ENCODE measurements at regions not wholly inside any gene's neighbourhood (a gene's known extent, or its start where the extent isn't known, plus 50 kb on each side); places are given as distances from the start of the nearest gene placed in this dataset.

GRCh38 chr18:25962919-25963318, 127.5 kb downstream of the SS18 start:
- intact Hi-C loops (cut with micrococcal nuclease) = no loop called here

DNA sequence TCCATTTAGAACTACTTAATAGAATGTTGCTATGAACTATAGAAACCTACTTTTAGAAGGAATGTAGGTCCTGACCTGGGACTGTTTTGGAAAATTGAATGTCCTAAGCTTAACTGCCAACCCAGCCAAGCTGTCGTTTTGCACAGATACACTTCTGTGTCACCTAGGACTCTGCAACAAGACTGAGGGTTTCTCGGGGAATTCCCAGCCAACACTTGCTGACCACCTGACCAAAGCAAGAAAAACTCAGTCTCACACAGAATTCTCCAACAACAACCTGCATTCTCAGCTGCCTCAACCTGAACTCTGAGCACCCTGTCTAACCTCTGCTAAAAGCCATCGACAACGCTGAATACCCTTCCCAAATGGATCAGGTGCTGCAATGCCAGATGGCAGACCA, 128.2 kb downstream of the SS18 start:
- intact Hi-C loops (cut with micrococcal nuclease) = no loop called here

GRCh38 chr18:25957017-25957416, 133.4 kb downstream of the SS18 start:
- intact Hi-C loops (cut with micrococcal nuclease) = no loop called here

DNA sequence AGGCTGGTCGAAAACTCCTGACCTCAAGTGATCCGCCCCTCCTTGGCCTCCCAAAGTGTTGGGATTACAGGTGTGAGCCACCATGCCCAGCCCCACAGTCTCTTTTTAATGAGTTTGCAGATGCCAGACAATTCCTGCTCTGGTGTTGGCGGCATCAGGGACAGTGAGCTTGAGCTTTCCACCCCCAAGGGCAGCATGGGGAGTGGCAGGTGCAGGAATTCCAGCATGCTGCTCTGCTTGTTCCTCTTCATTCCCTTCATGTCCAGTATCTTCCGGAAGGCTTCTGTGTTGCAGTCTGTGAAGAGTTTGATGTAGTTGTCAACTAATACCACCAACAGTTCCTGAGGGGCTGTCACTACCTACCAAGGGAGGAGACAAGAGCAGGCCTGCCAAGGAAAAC, 137.3 kb downstream of the SS18 start:
- intact Hi-C loops (cut with micrococcal nuclease) = no loop called here

DNA sequence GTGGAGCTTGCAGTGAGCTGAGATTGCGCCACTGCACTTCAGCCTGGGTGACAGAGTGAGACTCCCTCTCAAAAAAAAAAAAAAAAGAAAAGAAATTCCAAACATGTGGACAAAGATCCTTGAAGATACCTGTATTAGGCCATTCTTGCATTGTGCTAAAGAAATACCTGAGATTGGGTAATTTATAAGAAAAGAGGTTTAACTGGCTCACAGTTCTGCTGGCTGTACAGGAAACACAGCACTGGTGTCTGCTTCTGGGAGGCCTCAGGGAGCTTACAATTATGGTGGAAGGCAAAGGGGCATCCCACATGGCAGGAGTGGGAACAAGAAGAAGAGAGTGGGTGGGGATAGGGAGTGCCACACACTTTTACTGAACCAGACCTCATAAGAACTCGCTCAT, 140.1 kb downstream of the SS18 start:
- intact Hi-C loops (cut with micrococcal nuclease) = no loop called here

GRCh38 chr18:25946540-25946939, 143.9 kb downstream of the SS18 start:
- intact Hi-C loops (cut with micrococcal nuclease) = no loop called here

- intact Hi-C loops (cut with micrococcal nuclease) = no loop called here
Observed at GRCh38 chr18:25935356-25935755, 155.1 kb downstream of the SS18 start.

DNA sequence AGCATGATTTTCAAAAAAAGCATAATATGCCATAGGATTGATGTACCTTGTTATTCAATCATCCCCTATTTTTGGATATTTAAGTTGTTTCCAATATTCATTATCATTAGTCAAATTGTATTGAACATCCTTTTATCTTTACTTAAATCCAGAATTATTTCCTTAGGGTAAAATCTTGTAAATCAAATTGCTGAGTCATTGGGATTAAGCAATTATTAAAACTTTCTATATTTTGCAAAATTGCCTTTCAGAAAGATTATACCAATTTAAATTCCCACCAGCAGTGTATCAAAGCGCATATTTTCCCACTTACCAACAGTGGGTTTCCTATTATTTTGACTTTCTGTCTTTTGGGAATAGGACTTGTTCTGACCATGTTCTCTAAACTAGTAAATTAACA, 159.3 kb downstream of the SS18 start:
- intact Hi-C loops (cut with micrococcal nuclease) = no loop called here

DNA sequence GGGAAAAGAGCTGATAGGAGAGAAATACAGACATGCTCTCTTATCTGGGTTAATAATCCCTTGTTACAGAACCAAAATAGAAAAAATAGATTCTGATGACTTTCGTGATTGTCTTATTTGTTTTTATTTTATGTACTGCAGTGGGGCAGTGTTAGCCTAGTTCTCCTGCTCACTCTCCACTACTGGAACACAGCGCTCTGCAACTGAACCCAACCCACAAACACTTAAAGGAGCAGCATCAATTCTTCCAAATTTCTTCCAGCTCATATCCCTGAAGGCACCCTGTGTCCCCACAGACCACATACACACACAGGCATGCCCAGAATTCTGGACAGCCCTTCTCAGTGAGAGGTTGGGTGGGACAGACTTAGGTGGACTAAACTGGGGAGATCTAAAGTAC, 160.6 kb downstream of the SS18 start:
- intact Hi-C loops (cut with micrococcal nuclease) = no loop called here

DNA sequence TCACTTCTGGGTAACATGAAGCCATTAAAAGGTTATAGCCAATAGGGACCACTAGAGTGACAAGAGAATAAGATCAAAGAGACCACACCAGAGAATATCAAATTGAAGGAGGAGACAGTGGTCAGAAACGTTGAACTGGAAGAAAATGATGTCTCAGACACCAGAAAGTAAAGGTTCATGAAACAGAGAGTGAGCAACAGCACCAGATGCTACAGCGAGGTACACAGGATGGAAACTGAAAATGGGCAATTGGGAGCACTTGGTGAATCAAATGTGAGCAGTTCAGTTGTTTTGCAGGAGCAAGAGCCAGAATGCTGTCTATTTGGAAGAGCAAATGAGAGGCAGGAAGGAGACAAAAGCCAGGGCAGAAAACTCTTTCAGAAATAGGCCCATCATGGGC, 162.6 kb downstream of the SS18 start:
- intact Hi-C loops (cut with micrococcal nuclease) = no loop called here

DNA sequence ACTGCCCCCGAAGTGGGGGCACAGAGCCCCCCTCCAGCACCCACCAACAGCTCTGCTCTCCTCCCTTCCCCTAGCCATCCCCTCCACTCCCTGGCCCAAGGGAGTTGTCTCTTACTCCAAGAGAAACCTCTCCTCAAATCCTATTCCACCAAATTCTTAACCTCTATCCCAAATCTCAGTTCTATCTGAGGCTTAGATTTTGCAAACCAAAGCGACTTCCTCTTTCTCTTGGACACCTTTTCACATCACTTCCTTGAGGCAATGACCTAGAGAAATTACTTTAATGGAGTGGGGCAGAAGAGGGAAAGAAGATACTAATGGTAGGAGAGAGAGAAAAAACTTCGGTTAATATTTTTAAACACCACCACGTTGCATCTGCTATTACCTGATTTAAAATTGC, 167.2 kb downstream of the SS18 start:
- intact Hi-C loops (cut with micrococcal nuclease) = no loop called here

GRCh38 chr18:25921677-25922421, 168.6 kb downstream of the SS18 start:
- intact Hi-C loops (cut with micrococcal nuclease) = loop anchor here (1.0 kb wide), 6 partner anchors 96 to 727 kb away; no protein-coding TSS in a partner anchor

GRCh38 chr18:25915907-25916306, 174.5 kb downstream of the SS18 start:
- intact Hi-C loops (cut with micrococcal nuclease) = no loop called here

GRCh38 chr18:25898965-25899364, 191.4 kb downstream of the SS18 start:
- intact Hi-C loops (cut with micrococcal nuclease) = loop anchor here (5.0 kb wide), 2 partner anchors 337 to 1297 kb away; no protein-coding TSS in a partner anchor

GRCh38 chr18:25896956-25897355, 193.5 kb downstream of the SS18 start:
- intact Hi-C loops (cut with micrococcal nuclease) = loop anchor here (5.0 kb wide), 2 partner anchors 335 to 1295 kb away; no protein-coding TSS in a partner anchor

DNA sequence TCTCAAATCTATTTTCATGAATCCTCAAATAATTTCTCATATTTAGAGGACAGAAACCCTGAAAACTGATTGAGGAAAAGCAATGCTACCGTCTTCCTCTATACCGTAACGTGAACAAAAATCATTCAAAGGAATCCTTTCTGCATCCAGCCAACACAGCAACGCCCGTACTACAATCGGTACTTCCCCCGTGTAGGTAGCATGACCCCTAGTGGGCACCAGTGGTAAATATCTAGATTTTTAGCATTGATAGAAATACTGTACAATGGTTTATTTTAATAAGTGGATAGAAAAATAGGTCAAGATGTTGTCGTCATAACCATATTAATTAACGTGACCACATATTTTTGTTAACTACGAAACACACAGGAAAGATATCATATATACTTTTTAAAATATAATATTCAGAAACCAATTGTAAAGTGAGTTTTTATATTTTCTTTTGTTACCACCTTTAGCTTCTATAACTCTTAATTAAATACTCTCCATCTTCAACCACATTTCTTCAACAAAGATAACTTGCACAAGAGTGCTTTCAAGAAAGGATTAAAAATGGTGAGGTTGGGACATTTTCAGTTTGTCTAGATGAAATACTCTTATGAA, 194.1 kb downstream of the SS18 start:
- intact Hi-C loops (cut with micrococcal nuclease) = loop anchor here (5.0 kb wide), 2 partner anchors 334 to 1294 kb away; no protein-coding TSS in a partner anchor

GRCh38 chr18:25895518-25895917, 194.9 kb downstream of the SS18 start:
- intact Hi-C loops (cut with micrococcal nuclease) = loop anchor here (5.0 kb wide), 2 partner anchors 333 to 1293 kb away; no protein-coding TSS in a partner anchor

DNA sequence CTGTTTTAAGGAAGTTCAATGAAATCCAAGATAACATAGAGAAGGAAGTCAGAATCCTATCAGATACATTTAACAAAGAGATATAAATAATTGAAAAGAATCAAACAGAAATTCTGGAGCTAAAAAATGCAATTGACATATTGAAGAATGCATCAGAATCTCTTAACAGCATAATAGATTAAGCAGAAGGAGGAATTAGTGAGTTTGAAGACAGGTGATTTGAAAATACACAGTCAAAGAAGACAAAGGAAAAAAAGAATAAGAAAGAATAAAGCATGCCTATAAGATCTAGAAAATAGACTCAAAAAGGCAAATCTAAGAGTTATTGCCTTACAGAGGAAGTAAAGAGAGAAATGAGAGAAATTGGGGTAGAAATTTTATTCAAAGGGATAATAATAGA, 204.1 kb downstream of the SS18 start:
- intact Hi-C loops (cut with micrococcal nuclease) = no loop called here

GRCh38 chr18:25883091-25883490, 207.3 kb downstream of the SS18 start:
- intact Hi-C loops (cut with micrococcal nuclease) = no loop called here

- intact Hi-C loops (cut with micrococcal nuclease) = no loop called here
Observed at GRCh38 chr18:25881149-25881548, 209.3 kb downstream of the SS18 start.

DNA sequence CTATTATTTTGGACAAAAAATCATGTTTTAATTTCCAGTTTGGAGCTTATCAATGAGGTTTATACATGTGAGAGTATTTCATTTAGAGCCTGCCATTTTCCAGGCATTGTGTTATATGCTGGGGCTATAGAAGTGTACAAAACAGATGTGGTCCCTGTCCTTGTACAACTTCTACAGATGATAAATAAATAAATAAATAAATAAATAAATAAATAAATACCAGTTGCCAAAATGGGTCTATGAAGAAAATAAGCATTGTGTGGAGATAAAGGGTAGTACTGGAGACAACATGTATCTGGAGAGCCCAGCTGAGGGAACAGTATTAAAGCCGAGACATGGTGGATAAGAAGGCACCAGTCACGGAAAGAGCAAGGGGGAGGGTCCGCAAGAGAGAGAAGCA, 210.0 kb downstream of the SS18 start:
- intact Hi-C loops (cut with micrococcal nuclease) = no loop called here

GRCh38 chr18:25876330-25876948, 214.0 kb downstream of the SS18 start:
- intact Hi-C loops (cut with micrococcal nuclease) = no loop called here

All from T-helper 1 cell treated with Interleukin-12 subunit alpha and Interleukin-12 subunit beta and Interleukin-4 antibody, amounts not matched to agents 30 ng/mL and 1 ng/mL, for 36 hours (primary cell).